Sigmoid colon (tissue), 4 donors: ENCODE measurements at regions not wholly inside any gene's neighbourhood (a gene's known extent, or its start where the extent isn't known, plus 50 kb on each side); places are given as distances from the start of the nearest gene placed in this dataset.

ENCODE experiments used
- CTCF ChIP-seq, 4 experiments: fragments of 450-650 bp in 3 of 4; fragments of 200-600 bp in 1 of 4; IDR thresholded peaks; one replicate each; pipeline ENCODE4 v1.5.1; 2016 to 2019; ENCODE audit warnings: antibody characterized with exemption in 4 of 4, mild to moderate bottlenecking in 3 of 4, moderate library complexity in 2 of 4
- EP300 ChIP-seq, 4 donors: sonication (generic); formaldehyde crosslinking; IDR thresholded peaks; one replicate each; pipeline ENCODE4 v1.6.1; 2017; ENCODE audit warnings: antibody characterized with exemption in 4 of 4

GRCh38 chr16:85258166-85258565 is 145.9 kb upstream of the CIBAR2 start:
- no peak for TF ChIP-seq EP300 (IDR thresholded peaks at IDR 0.05)
- TF ChIP-seq CTCF (IDR thresholded peaks at IDR 0.05): no peak
